GM21786 (cell line): ENCODE measurements at regions not wholly inside any gene's neighbourhood (a gene's known extent, or its start where the extent isn't known, plus 50 kb on each side); places are given as distances from the start of the nearest gene placed in this dataset.

Experiments
- ATAC-seq: cut with Tn5 transposase; IDR thresholded peaks from one replicate; pipeline ENCODE4 v1.9.1; 2021; ENCODE audit not compliant: unreplicated experiment

DNA sequence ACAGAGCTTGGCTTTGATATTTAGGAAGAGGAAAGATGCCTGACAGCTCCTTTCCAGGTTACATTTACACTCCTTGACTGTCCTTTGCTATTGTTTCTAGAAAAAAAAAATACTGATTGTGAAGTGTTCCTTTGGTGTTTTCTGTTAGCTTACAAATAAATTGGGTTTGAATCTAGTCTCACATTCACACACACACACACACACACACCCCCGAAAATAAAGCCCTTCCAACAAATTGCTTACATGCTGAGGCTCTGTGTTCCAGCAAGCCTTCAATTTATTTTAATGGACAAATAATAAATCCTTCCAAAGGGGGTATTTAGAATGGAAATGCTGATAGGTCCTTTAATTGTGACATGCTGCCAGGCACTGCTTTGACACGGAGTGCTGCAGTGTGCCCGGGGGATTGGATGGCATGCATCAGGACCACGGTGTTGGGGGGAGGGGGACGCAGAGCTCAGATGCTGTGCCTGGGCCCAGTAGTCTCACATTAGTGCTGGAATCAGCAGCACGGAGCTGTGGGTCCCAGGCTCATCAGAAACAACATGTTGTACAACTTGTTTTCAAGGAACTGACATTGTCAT, 199.9 kb downstream of the CD83 start:
- ATAC-seq: no peak

DNA sequence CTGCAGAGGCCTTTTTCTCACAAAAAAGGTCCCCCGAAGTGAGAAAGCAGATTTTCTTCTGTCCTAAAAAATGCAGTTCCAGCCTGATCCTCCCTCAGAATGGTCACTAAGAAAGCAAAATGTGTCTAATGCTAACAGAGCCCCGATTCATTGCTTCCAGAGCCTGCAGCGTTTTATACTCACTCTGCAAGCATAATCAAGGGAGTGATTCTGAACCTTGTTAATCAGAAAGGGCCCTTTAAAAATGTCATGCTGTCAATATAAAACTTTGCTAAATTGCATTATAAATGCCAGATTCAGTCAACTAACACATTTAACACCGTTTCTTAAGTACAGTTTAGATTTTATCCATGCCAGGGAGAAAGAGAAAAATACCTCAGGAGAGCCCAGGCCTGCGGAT, 202.8 kb downstream of the CD83 start:
- no peak for ATAC-seq

DNA sequence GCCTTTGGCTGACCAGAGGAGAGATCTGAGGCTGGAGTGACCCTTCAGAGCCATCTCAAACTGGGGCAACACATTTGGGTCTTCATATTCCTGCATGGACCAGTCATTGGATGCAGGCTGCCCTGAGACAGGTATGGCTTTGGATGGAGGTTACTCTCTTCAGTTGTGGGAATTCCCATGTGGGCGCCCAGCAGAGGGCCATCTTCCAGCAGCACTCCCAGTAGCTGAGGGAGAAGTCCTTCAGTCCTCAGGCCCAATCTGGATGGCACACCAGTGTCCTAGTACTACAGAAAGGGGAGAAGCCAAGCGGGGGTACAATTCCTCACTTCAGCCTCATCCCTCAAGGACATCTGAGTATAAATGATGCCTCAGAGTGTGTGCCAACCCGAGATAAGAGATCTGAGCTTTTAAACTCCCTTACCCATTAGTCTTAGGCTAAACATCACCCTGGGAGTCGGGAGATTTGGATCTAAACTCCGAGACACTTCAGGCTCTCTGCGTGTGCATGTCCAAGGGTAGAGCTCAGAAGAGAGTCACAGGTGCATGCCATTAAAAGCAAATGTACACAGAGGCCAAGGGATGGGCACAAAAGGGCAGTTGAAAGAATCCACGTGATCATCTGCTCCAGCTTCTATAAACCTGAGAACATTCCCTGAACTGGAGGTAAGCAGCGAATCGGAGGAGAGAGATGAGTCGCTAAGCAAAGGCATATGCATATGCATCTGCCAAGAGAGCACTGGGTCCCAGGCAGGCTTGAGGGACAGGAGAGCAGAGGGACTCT, 204.6 kb downstream of the CD83 start:
- ATAC-seq: no peak

DNA sequence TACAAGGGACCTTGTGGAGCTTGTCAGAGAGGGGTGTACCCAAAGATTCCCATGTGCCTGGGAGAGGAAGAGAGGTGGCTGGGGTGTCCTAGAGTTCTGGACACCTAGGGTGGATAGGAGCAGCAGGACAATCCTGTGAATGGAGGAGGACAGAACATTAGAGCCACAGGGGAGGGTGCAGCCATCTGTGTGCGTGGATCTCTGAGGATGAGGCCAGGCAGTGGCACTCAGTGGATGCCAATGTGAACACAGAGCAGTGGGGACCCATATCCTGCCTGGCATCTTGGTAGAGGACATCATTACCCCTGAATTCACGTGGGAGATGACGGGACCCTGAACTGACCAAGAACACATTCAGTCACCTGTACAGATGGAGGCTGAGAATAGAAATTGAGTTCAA, 205.3 kb downstream of the CD83 start:
- ATAC-seq: no peak

DNA sequence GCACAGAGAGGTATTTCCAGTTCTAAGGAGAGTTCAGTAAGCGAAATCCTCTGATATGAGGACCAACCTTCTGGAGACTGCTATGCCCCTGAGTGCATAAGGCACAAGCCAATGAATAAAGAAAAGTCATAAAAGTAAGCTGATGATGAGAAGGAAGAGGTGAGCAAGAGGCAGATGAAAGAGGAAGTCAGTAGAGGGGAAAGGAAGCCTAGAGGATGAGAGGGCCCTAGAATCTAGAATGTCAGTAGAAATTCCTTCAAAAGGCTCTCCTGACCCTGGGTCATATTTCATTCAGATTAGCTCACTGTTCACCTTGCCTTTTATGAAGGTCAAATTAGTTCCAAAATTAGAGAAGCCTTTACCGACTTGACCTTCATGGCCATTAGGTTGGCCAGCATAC, 209.2 kb downstream of the CD83 start:
- no peak for ATAC-seq

DNA sequence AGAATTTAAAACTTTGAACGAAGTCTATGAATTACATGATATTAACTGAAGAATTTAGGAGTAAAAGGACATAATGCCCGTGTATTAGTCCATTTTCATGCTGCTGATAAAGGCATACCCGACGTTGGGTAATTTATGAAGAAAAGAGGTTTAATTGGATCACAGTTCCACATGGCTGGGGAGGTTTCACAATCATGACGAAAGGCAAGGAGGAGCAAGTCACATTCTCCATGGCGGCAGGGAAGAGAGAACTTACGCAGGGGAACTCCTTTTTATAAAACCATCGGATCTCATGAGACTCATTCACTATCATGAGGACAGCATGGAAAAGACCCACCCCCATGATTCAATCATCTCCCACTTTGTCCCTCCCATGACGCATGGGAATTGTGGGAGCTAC, 210.6 kb downstream of the CD83 start:
- no peak for ATAC-seq

DNA sequence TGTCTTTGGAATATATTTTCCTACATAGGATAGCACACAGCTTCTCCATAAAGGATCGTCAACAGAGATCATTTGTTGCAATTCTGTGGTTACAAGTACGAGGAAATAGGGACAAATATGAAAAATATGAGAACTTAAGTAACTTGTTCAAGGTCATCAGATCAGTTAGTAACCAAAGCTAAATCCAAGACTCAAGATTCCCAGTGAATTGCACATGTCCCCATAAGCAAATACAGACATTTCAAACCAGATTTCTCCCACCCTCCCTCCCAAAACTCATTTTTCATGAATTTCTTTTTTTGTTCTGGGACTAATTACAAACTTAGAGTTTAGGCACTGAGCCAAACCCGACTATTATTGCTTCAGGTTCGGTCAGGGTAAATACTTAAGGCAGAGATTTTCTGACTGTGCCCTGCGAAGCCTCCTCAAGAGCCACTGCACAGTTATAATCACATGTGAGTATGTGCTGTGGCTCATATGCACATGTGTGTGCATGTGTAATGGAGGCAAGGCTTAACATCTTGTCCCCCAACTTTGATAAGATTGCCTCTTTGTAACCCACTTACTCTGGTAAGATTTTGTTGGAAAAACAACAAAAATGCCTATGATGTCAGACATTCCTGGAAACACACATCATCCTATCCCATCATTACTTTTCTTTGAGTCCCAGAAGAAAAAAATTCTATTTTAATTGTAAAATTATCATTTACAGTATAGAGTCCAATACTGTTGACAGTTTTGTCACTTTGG, 216.2 kb downstream of the CD83 start:
- ATAC-seq: no peak

DNA sequence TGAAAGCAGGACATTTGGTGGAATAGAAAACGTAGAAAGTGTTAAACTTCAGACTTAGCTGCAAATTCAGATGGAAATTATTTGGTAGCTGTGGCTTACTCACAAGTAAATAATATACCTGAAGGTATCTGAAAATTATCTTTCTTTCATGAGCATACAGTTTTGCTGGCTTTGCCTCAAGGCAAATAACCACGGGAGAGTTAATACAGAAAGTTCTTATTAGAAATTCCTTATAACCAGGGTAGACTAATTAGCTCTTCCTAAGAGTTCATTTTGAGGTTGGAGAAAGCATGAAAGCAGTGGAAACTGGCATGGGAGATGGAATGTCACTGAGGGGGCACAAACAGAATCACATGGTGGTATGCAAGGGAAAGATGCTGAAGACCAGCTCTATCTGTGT, 217.5 kb downstream of the CD83 start:
- no peak for ATAC-seq

DNA sequence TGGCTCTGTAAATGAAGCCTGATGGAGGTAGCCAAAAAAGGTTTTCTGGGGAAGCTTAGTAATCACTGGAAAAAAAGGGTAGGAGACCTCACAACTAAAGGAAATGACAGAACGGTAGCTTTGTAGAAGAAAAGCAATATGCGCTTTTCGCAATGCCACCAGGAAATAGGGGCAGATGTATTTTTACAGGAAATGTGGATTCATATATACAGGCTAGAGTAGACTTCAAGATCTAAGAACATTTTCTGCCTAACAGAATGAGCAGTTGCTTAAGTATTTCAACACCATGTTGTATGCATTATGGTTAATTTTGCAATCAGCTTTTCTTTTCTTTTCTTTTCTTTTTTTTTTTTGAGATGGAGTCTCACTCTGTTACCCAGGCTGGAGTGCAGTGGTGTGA, 219.6 kb downstream of the CD83 start:
- ATAC-seq: no peak

DNA sequence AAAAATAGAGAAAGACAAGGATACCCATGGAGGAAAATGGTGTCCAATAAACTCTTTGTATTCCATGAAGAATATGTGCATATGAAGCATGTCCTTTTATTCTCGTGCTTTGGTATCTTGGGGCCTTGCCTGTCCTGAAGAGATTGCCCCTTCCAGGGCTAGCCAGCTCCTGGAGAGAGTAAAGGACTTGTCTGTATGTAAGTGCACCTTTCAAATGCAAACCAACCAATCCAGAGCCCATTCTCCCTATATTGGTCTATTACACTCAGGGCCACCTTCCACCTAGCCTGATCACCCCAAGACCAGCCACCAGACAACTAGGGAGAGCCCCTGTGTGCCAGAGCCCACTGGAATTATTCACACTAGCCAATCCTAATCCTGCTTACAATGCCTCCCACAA, 221.6 kb downstream of the CD83 start:
- ATAC-seq: no peak

DNA sequence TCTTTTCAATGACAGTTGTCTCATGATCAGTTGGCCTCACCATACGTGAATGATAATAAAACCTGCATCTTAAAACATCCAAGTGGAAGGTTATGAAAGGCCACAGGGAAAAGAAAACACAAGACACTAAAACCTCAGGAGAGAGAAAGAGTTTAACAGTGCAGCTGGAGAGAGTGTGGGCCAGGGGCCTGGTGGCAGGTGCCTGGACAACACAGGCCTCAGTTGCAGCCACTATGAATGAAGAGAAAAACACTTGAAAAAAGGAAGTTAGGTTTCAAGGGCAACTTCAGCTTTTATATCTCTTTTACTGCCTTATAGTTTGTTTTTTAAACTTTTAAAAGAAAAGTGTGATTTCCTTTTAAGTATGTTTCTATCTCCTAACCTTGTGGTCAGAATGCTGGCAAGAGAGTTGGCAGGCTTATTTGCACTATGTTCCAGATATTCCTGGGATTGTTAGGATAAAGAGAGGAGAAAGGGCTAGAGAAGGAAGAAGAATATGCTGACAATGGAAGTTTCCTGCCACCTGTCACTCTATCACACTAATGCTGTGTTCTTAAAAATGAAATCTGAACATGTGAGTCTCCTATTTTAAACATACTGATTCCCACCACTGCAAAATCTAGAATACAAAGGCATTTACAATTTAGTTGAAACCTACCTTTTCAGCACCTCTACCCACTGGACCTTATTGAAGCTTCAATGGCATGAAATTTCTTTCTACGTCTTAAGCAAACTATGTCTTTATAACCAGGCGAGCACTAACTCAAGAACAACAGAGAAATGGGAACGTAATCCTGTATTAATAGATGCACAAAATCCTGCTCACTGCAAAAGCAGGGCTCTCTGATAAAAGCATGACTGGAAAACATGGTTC, 222.4 kb downstream of the CD83 start:
- ATAC-seq: no peak

DNA sequence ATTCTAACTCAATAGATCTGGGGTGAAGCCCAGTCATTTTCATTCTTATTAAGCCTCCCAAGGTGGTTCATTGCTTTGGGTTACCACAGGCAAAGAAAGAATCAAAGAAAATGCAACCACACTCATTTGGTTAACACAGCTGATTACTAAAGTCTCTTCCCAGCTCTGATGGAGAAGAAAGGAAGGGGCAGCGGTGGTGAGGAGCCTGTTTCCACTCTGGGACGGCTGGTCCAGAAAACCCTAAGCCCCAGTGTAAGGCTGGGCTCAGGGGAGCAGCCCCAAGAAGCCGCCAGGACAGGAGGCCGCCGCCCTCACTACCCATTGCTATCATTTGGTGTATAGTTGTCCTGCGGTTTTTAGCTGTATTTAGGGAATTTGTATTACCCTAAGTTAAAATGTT, 226.9 kb downstream of the CD83 start:
- no peak for ATAC-seq

DNA sequence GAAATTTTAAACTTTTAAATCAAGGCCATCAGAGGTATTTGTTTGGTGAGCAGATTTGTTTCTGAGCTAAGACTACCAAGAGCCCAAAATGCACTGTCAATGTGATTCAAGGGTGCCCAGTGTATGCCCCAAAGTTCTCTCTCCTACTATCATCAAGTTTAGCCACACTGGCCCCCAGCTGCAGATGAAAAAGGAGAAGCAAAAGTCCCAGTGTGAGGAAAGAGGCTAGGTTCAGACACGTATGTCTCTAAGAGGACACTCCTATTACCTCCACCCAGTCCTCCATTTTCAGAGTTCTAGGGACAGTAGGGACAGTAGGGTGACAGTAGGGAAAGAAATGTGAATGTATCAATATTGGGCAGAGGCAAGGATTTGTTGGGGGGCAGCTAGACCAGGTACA, 230.8 kb downstream of the CD83 start:
- ATAC-seq: no peak

DNA sequence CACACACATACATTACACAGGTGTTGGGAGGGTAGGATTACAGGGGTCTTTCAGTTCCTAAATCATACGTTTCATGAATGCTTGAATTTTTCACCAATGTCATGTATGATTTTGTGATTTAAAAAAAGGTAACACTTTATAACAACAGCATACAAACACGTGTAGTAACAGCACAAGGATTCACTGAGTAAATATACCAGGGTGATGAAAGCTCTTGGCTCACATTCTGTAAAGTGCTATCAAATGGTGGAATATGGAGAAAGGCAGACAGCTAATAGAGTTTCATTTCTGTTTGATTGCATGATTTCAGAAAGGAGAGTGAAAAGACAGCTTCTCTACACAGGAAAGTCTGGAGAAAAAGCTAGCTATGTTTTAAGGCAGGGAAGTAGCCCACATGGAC, 231.9 kb downstream of the CD83 start:
- ATAC-seq: no peak

DNA sequence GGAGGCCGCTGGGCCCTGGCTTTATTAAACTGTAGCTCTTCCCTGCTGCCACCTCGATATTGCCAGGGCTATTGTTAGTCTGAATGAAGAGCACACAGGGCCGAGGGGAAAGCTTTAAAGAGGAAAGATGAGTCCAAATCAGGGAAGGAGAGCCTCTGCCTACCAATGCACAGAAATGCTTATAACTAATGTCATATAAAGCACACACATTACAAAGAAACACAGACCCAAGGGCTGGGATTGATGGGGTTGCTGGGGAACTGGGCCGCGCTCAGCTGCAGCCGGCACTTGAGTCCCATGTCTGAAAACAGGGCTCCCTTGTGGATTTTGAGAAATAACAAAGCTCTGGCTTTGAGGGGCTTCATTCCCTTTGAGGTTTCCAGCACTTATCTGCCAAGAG, 232.6 kb downstream of the CD83 start:
- no peak for ATAC-seq

DNA sequence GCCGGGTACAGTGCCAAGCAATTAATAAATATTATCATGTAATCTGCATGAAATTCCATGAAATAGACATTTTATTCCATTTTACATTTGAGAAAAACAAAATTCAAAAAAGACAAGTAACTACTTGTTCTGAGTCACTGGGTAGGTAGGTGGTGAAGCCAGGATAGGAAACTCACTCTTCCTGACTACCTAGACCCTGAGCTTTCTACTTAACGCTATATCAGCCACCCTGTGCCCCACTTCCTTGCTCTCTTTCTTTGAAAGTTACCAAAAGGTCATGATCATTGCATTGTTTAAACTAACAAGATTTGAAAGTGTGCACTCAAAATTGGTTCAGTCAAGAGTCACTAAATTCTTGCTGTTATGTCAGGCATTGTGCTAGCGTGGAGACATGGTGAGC, 235.7 kb downstream of the CD83 start:
- no peak for ATAC-seq

DNA sequence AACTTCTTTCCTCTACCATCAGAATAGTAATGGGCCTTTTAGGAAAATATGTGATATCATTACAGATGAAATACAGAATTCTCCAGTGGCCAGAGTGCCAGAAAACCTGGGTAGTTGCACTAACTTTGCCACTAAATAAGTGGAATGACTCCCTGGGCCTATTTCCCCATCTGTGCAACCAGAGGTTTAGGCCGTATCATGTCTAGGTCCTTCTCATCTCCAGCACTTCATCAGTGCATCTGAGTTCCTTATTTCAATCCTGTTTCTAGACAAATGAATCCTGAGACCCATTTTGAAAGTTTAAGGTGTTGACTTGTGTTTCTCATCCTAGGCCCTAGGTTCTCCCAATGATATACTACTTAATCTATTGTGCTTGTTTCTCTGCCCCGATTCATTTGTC, 236.2 kb downstream of the CD83 start:
- no peak for ATAC-seq

DNA sequence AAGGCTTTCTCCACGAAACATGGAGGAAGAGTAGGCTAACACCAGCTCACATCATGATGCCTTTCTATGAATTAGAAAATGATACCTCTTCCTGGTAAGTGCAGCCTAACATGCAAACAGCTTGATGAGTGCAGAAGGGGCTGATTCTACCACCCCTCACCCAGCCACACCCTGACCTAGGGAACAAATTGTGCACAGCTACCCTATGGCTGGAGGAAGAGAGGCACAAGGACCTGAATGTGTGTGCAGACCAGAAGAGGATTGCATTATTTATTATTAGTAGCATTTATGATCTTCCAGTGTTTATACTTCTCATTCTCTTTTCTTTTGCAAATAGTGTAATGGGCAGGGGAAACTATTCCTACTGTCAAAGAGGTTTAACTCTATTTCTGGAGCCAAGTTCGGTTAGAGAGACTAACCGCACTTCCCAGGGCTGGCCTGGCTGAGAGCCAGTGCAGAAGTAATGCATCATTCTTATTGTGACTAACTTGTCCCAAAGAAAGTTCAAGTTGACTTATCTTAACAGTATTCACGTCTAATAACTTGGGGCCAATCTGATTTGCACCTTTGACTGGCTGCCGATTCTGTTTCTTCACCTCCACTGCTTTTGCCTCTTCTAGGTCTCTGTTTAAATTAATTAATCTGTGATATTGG, 237.5 kb downstream of the CD83 start:
- ATAC-seq: no peak

DNA sequence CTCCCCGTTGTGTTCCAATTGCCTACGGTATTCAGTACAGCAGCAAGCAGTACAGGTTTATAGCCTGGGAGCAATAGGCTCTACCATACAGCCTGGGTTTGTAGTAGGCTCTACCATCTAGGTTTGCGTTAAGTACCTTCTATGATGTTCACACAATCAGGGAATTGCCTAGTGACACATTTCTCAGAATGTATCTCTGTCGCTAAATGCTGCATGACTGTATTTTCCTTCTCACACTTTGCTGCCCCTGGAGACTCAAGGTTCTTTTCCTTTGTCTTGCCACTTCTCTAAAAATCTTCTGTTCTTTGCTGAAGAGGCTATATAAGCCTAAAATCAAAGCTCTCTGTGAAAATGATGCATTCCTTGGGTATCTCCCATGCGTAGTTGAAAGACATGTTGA, 241.9 kb downstream of the CD83 start:
- ATAC-seq: no peak

DNA sequence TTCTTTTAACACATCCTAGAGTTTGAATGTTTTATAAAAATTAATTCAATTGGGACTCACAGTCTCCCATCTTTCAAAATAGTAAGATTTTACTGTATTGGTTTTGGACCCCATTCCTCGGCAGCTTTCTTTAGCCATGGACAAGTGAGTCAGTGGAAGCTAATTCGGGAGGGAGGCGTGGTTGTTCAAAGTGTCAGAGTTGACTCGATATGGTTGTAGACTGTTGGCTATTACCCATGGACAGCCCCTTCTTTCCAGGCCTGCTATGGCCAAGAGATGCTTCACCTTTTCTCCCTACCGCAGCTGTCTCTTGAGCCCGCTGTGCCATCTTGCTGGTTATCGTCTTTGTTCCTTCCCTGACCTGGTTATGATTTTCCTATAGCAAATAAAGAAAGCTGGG, 243.0 kb downstream of the CD83 start:
- ATAC-seq: no peak

DNA sequence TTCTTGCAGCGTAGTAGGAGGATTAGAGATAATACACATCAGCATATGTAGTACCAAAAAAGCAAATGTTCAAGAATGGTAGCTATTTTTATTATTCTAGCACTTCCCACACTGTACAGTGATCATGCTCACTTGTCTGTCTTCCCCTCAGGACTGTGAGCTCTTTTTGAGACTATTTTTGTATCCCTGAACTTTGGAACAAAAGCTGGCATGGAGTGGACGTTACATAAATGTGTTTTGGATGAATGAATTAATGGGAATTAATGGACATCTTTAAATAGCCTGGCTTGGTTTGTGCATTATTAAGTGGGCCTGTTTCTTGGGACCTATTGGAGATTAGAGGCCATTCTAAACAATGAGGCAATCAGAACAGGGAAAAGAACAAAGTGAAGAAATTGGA, 243.7 kb downstream of the CD83 start:
- ATAC-seq: no peak
